DND-41 (cell line): ENCODE measurements at regions not wholly inside any gene's neighbourhood (a gene's known extent, or its start where the extent isn't known, plus 50 kb on each side); places are given as distances from the start of the nearest gene placed in this dataset.

Source experiments
- CTCF ChIP-seq: IDR thresholded peaks from 2 replicates; pipeline ENCODE4 v1.5.1; 2012; ENCODE audit warnings: borderline replicate concordance, low read length, moderate library complexity, mild to moderate bottlenecking; ENCODE audit not compliant: poor library complexity, severe bottlenecking; ENCODE audit errors: extremely low read depth
- EZH2 ChIP-seq: IDR thresholded peaks from 3 replicates; pipeline ENCODE4 v1.6.1; 2012; ENCODE audit warnings: borderline replicate concordance, low read depth, mild to moderate bottlenecking, moderate library complexity, low read length, inconsistent platforms; ENCODE audit not compliant: severe bottlenecking

- TF ChIP-seq CTCF (no peak), EZH2 (no peak)
Measured at GRCh38 chr5:38022631-38023030, 182.8 kb upstream of the GDNF start.
